Kidney (tissue), 13 donors: ENCODE measurements at regions not wholly inside any gene's neighbourhood (a gene's known extent, or its start where the extent isn't known, plus 50 kb on each side); places are given as distances from the start of the nearest gene placed in this dataset.

Experiments
- DNase-seq, 5 donors: peaks; one replicate each; pipeline ENCODE4 v3.0.0-alpha.2; 2013 to 2020
- FAIRE-seq: peaks from 2 replicates; lab custom pipeline; 2012; peaks lifted over from hg19 to GRCh38; lab: Jason Lieb, UNC
- H3K27ac ChIP-seq, 2 donors: one replicate each; pipeline ENCODE4 v1.7.0; 2013; ENCODE audit warnings: low read depth in 2 of 2, low read length in 2 of 2, inconsistent platforms in 1 of 2
- H3K27me3 ChIP-seq: one replicate; pipeline ENCODE4 v1.7.1; 2013; ENCODE audit warnings: low read length, inconsistent platforms; ENCODE audit not compliant: control insufficient read depth, insufficient read depth
- H3K36me3 ChIP-seq, 3 donors: one replicate each; pipeline versions ENCODE4 v1.7.0 to v1.7.1; 2013; ENCODE audit warnings: low read length in 3 of 3, control low read depth in 1 of 3, inconsistent platforms in 1 of 3; ENCODE audit not compliant: insufficient read depth in 3 of 3, control insufficient read depth in 2 of 3
- H3K4me1 ChIP-seq, 3 donors: one replicate each; pipeline versions ENCODE4 v1.7.0 to v1.7.1; 2013; ENCODE audit warnings: low read length in 3 of 3, inconsistent platforms in 1 of 3, low read depth in 1 of 3; ENCODE audit not compliant: control insufficient read depth in 2 of 3, insufficient read depth in 2 of 3
- H3K4me3 ChIP-seq, 3 donors: one replicate each; pipeline versions ENCODE4 v1.7.0 to v1.8.1; 2013; ENCODE audit warnings: low read length in 3 of 3, control low read depth in 1 of 3, inconsistent platforms in 1 of 3
- H3K9ac ChIP-seq, 3 donors: one replicate each; pipeline versions ENCODE4 v1.7.0 to v1.7.1; 2013; ENCODE audit warnings: low read length in 3 of 3, control low read depth in 1 of 3, inconsistent platforms in 1 of 3
- H3K9me3 ChIP-seq, 3 donors: one replicate each; pipeline versions ENCODE4 v1.7.0 to v1.7.1; 2013; ENCODE audit warnings: low read length in 3 of 3, control low read depth in 1 of 3, inconsistent platforms in 1 of 3; ENCODE audit not compliant: control insufficient read depth in 2 of 3, insufficient read depth in 1 of 3
- CTCF ChIP-seq: IDR thresholded peaks from 3 replicates; pipeline ENCODE4 v1.5.1; 2012; ENCODE audit warnings: mild to moderate bottlenecking, moderate library complexity, borderline replicate concordance; ENCODE audit not compliant: insufficient read depth; ENCODE audit errors: extremely low read depth
- intact Hi-C: fragments of 100-400 bp; cut with DNase I; formaldehyde crosslinking; loops from one replicate; pipeline ENCODE4 v1.11.1; 2022
- donor health status: control.
- donor health status: control.
- donor health status: control.
- donor health status: control.
- donor health status: control.
- donor health status: DM: yes; HTN: yes; CAD: no.
- donor health status: Normal renal cell carcinoma (clear cell type).

- DNase-seq (no peak), FAIRE-seq (no peak)
- Histone ChIP-seq H3K27ac (no peak overlapping the region), H3K4me3 (no peak overlapping the region), H3K27me3 (no peaks in the 10 kb centered on the region), H3K9ac (no peak overlapping the region), H3K4me1 (no peaks in the 10 kb centered on the region), H3K36me3 (no peaks in the 10 kb centered on the region), H3K9me3 (no peaks in the 10 kb centered on the region)
- intact Hi-C loops: no loop called here
- no peak for TF ChIP-seq CTCF
These were observed 385.1 kb upstream of the RPS23 start for GRCh38 chr5:82663225-82663624.

GRCh38 chr5:82662340-82662739 lies 384.2 kb upstream of the RPS23 start:
- no peak overlapping the region for H3K27ac ChIP-seq
- no peak overlapping the region for H3K4me3 ChIP-seq
- H3K36me3 ChIP-seq: no peaks in the 10 kb centered on the region
- intact Hi-C loops: no loop called here
- TF ChIP-seq CTCF: no peak
- DNase-seq (peak in 1 of 5 donors; percentile 30), FAIRE-seq (no peak)
- H3K27me3 ChIP-seq: no peaks in the 10 kb centered on the region
- no peaks in the 10 kb centered on the region for H3K9me3 ChIP-seq
- no peaks in the 10 kb centered on the region for H3K4me1 ChIP-seq
- H3K9ac ChIP-seq: no peak overlapping the region

DNA sequence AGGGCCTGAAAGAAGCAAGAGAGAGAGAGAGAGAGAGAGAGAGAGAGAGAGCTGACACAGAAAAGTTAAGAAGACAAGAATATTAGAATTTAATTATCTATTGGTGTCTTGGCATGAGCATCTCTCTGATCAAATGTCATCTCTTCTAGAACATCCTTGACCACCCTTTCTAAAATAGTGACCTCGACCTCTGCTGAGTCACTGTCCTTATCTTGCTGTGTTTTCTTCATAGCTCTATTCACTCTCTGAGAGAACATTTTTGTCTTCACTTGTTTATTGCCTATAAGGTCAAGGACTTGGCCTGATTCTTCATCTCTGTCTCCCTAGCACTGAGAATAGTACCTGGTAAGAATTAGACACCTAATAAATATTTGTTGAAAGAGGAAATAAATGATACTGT lies 383.8 kb upstream of the RPS23 start:
- no peak for FAIRE-seq
- no peaks in the 10 kb centered on the region for H3K27me3 ChIP-seq
- TF ChIP-seq CTCF: no peak

DNA sequence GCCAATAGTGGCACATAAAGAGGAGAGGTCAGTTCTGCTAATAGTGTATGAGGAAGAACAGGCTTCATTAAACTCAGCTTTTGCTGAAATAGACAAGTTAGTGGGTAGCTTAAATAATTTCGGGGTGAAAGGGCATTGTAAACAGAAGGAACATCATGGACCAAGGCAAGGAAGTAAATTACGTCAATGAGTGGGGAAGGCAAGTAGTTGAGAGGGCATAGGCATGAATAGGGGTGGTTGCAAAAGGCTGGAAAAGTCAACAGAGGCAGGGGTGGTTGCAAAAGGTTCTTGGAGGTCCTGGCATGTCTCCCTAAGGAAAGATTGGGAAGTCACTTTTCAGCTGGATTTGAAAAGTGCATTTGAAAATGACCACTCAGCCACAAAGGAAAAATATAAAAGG lies 383.3 kb upstream of the RPS23 start:
- TF ChIP-seq CTCF: no peak
- Histone ChIP-seq H3K36me3 (no peaks in the 10 kb centered on the region), H3K27me3 (no peaks in the 10 kb centered on the region), H3K9ac (no peak overlapping the region), H3K4me3 (no peak overlapping the region), H3K27ac (no peak overlapping the region), H3K4me1 (no peaks in the 10 kb centered on the region), H3K9me3 (no peaks in the 10 kb centered on the region)
- DNase-seq: no peak
- intact Hi-C loops: no loop called here
- FAIRE-seq: no peak

More for the DNA sequence above, 383.8 kb upstream of the RPS23 start:
- intact Hi-C loops: no loop called here
- no peak for DNase-seq
- no peaks in the 10 kb centered on the region for H3K9me3 ChIP-seq
- H3K4me1 ChIP-seq: no peaks in the 10 kb centered on the region
- H3K27ac ChIP-seq: no peak overlapping the region
- H3K36me3 ChIP-seq: no peaks in the 10 kb centered on the region
- H3K9ac ChIP-seq: no peak overlapping the region
- H3K4me3 ChIP-seq: no peak overlapping the region
